Activated B cell treated with CpG ODN at 0.5 μM for 24 hours (primary cell): ENCODE measurements at regions not wholly inside any gene's neighbourhood (a gene's known extent, or its start where the extent isn't known, plus 50 kb on each side); places are given as distances from the start of the nearest gene placed in this dataset.

ENCODE experiments used
- ATAC-seq: fragments of 200-7000 bp; cut with Tn5 transposase; one replicate; pipeline ENCODE4 v1.10.0; 2021; ENCODE audit warnings: low read depth, mild to moderate bottlenecking, moderate library complexity
- CTCF ChIA-PET: fragments of 350-600 bp; sonication (Branson Sonifier 250); formaldehyde crosslinking; loops from one replicate; lab custom pipeline; 2021; ENCODE audit warnings: antibody characterized with exemption; lab: Charles Lee
- POLR2A ChIA-PET: fragments of 350-600 bp; sonication (Branson Sonifier 250); formaldehyde crosslinking; loops from one replicate; lab custom pipeline; 2021; ENCODE audit warnings: antibody characterized with exemption; lab: Charles Lee
- DNase-seq: peaks from one replicate; pipeline ENCODE4 v3.0.0; 2022
- H3K27ac Mint-ChIP-seq: one replicate; pipeline ENCODE4 v1.8.0; 2020; ENCODE audit warnings: mixed read lengths
- H3K27me3 Mint-ChIP-seq: one replicate; pipeline ENCODE4 v1.8.0; 2021; ENCODE audit warnings: mixed read lengths
- H3K36me3 Mint-ChIP-seq: one replicate; pipeline ENCODE4 v1.8.0; 2021; ENCODE audit warnings: low read depth, mixed read lengths
- H3K4me1 Mint-ChIP-seq: one replicate; pipeline ENCODE4 v1.8.0; 2021; ENCODE audit warnings: mixed read lengths
- H3K4me3 Mint-ChIP-seq: one replicate; pipeline ENCODE4 v1.8.0; 2020; ENCODE audit warnings: mild to moderate bottlenecking, mixed read lengths
- H3K9me3 Mint-ChIP-seq: one replicate; pipeline ENCODE4 v1.8.0; 2020; ENCODE audit warnings: mixed read lengths
- CTCF ChIP-seq: fragments of 200-600 bp; IDR thresholded peaks from one replicate; pipeline ENCODE4 v1.8.0; 2022; ENCODE audit warnings: antibody characterized with exemption, mild to moderate bottlenecking
- intact Hi-C: fragments of 100-400 bp; cut with micrococcal nuclease; formaldehyde crosslinking; loops from one replicate; pipeline ENCODE4 v1.15.1; 2024

DNA sequence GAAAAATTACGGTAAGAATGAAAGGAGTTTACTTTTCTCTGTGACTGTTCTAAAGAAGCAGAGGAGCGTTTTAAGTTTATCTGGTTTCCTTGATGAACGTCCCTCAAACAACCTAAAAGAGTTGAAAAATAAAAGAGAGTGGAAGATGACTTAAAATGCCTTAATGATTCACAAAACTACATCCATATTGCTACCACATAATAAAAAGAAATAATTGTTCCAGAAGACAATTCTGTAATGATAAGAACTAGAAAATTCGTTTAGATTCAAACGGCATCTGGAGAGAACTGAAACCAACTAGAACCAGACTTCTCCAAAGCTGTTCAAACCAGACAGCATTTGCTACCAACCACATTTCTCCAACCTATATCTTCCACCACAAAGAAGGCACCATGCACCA lies 68.1 kb downstream of the TEKT4 start:
- no peak for ATAC-seq
- H3K4me1 Mint-ChIP-seq: no peaks in the 10 kb centered on the region
- POLR2A ChIA-PET: no interaction called here
- H3K4me3 Mint-ChIP-seq: no peak overlapping the region
- CTCF ChIA-PET: no interaction called here
- H3K9me3 Mint-ChIP-seq: no peaks in the 10 kb centered on the region
- H3K27me3 Mint-ChIP-seq: peaks cover 8% of the 10 kb centered on the region
- TF ChIP-seq CTCF: no peak
- H3K27ac Mint-ChIP-seq: no peak overlapping the region
- DNase-seq: no peak
- intact Hi-C loops: no loop called here
- H3K36me3 Mint-ChIP-seq: no peaks in the 10 kb centered on the region

DNA sequence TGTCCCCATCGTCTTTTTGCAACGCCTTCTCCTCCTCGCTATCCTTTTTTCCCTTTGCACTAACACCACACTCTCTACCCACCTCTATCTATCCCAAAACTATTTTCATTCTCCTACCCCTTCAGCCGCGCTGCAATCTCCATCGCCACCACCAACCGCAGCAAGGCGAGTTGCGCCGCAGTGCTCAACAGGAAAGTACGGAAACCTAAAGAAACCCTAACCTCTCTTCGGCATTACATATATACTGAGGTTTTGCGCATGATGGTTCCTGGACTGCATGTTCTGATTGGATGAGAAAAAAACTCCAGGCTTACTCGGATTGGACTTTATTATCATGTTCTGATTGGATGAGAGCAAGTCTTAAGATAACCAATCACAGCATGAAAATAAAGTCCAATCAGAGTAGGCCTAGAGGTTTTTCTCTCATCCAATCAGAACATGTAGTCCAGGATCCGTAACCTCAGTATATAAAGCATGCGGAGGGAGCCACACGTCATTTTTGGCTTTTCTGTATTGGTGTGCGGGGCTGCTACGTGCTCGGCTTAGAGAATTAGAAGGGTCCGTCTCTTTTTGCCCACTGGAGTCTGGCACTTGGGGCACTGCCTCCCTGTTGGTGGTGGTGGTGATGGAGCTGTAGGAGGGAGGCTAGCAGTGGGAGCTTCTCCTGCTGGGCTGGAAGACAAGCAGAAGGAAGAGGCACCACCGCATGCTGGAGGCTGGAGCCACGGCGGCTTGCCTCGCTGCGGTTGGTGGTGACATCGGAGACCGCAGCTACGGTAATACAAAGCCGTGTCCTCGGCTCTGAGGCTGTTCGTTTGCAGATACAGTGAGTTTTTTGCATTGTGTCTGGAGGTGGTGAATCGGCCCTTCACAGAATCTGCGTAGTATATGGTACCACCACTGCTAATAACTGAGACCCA lies 76.1 kb downstream of the TEKT4 start:
- DNase-seq (no peak), ATAC-seq (no peak)
- Mint-ChIP-seq H3K27ac (no peak overlapping the region), H3K4me3 (no peak overlapping the region), H3K36me3 (no peaks in the 10 kb centered on the region), H3K9me3 (peaks cover 2% of the 10 kb centered on the region), H3K27me3 (no peaks in the 10 kb centered on the region), H3K4me1 (no peaks in the 10 kb centered on the region)
- ChIA-PET POLR2A (no interaction called here), CTCF (no interaction called here)
- intact Hi-C loops: no loop called here
- no peak for TF ChIP-seq CTCF

DNA sequence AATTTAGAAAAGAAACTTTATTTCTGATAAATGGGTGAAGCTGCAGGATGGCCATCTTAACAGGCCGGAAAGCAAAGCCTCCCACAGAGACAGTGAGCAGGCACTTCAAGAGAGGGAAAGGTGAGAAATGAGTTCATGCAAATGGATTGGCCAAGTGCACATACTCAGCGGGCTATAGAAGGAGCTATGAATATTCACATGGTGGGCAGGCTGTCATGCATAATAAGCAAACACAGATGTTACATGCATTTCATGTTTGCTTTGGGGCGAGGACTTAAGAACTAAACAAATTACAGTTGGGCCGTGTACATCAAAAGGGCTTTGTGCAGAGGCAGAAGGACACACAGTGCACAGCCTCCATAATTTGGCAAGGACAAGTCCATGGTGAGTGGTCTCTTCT lies 69.8 kb upstream of the MAL start:
- no peak overlapping the region for H3K27ac Mint-ChIP-seq
- DNase-seq: no peak
- POLR2A ChIA-PET: no interaction called here
- H3K27me3 Mint-ChIP-seq: peaks cover 5% of the 10 kb centered on the region
- intact Hi-C loops: loop anchor here (5.0 kb wide), 1 partner anchor 703 kb away; no protein-coding TSS in a partner anchor
- H3K9me3 Mint-ChIP-seq: no peaks in the 10 kb centered on the region
- ATAC-seq: no peak
- no peak overlapping the region for H3K4me3 Mint-ChIP-seq
- H3K36me3 Mint-ChIP-seq: no peaks in the 10 kb centered on the region
- CTCF ChIA-PET: interaction anchor here (1.0 to 1.4 kb wide), 2 partner anchors 22 to 31 kb away, joined by 3 to 5 read pairs; no protein-coding TSS in a partner anchor
- no peaks in the 10 kb centered on the region for H3K4me1 Mint-ChIP-seq
- TF ChIP-seq CTCF: no peak

DNA sequence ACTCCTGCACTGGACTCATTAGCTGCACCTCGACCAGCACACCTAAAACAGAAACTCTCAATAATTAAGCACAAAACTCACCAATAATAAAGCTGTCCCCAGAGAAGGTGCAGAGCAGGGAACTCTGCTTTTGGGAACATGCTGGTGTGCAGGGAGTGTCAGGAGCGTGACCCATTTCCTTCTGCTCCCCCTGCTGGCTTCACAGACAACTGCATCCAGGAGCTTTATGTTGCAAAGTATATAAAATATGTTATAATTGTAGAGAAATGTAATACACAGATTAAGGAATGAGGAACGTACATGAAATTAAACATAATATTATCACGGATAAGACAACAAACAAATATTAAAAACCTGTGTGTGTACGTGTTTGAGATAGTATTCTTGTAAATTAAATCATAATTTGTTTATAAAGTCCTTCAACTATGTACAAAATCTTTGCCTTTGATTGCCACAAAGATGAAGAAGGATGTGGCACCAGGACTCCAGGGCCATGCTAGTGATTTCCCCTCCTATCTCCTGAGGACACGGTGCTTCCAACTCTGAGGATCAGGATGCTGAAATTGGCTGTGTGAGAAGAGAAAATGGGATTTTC lies 68.6 kb upstream of the MAL start:
- ATAC-seq (no peak), DNase-seq (no peak)
- ChIA-PET POLR2A (no interaction called here), CTCF (interaction anchor here (0.7 to 1.4 kb wide), 3 partner anchors 9 to 29 kb away, joined by 3 to 5 read pairs (median 4); no protein-coding TSS in a partner anchor)
- intact Hi-C loops: loop anchor here (5.0 kb wide), 1 partner anchor 705 kb away; no protein-coding TSS in a partner anchor
- H3K27ac Mint-ChIP-seq: no peak overlapping the region
- H3K9me3 Mint-ChIP-seq: no peaks in the 10 kb centered on the region
- H3K4me3 Mint-ChIP-seq: no peak overlapping the region
- H3K27me3 Mint-ChIP-seq: peaks cover 5% of the 10 kb centered on the region
- peak; percentile 57 for TF ChIP-seq CTCF
- H3K4me1 Mint-ChIP-seq: no peaks in the 10 kb centered on the region
- no peaks in the 10 kb centered on the region for H3K36me3 Mint-ChIP-seq

GRCh38 chr2:94958245-94958644 lies 67.3 kb upstream of the MAL start:
- DNase-seq (no peak), ATAC-seq (no peak)
- ChIA-PET CTCF (no interaction called here), POLR2A (no interaction called here)
- intact Hi-C loops: loop anchor here (5.0 kb wide), 1 partner anchor 706 kb away; no protein-coding TSS in a partner anchor
- Mint-ChIP-seq H3K4me3 (no peak overlapping the region), H3K36me3 (no peaks in the 10 kb centered on the region), H3K27ac (no peak overlapping the region), H3K4me1 (no peaks in the 10 kb centered on the region), H3K9me3 (no peaks in the 10 kb centered on the region), H3K27me3 (peaks cover 5% of the 10 kb centered on the region)
- no peak for TF ChIP-seq CTCF
